NCI-H446 (cell line): ENCODE measurements at regions not wholly inside any gene's neighbourhood (a gene's known extent, or its start where the extent isn't known, plus 50 kb on each side); places are given as distances from the start of the nearest gene placed in this dataset.
"Not testable (repeated sequence)": the region's sequence is repeated elsewhere in the genome, so short reads cannot be mapped to it uniquely, and the experiment has no call there.

ENCODE experiments used
- DNase-seq, 2 experiments: peaks; one replicate each; lab custom pipeline; 2025; lab: John Stamatoyannopoulos, UW

GRCh38 chr3:107216711-107217110, 160.5 kb upstream of the CCDC54 start:
- DNase-seq, result no peak

DNA sequence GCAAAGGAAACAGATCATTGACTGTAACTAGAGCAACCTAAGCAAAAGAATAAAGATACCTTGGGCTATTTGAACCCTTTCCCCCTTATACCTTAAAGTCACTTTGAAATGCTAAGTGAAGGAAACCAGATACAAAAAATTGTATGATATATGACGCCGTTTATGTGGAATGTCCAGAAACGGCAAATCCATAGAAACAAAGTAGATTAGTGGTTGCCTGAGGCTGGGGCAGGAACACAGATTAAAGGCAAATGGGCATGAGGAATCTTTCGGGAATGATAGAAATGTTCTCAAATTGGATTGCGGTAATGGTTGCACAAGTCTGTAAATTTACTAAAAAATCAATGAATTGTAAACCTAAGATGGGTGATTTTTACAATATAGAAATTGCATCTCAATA, 160.1 kb upstream of the CCDC54 start:
- DNase-seq, result no peak

GRCh38 chr3:107218864-107219269, 158.4 kb upstream of the CCDC54 start:
- no peak for DNase-seq

DNA sequence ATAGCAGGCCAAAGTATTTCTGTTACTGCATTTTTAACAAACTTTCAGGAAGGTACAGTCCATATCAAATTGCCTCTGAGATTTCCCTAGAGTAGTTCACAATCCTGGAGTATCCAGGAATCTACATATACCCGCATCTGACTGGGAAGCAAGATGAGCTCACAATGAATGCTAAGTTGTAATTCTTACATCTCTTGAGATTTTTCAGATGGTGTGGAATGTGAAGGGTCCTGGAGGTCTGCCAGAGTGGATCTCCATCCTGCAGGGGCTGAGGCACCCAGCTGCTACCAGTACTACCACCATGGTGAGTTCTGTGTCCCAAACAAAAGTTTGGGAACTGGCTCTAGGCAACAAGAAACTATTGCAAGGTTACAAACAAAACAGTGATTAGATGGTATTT, 156.7 kb upstream of the CCDC54 start:
- DNase-seq, result no peak

GRCh38 chr3:107221856-107222255, 155.4 kb upstream of the CCDC54 start:
- no peak for DNase-seq

GRCh38 chr3:107222907-107223306, 154.3 kb upstream of the CCDC54 start:
- no peak for DNase-seq

DNA sequence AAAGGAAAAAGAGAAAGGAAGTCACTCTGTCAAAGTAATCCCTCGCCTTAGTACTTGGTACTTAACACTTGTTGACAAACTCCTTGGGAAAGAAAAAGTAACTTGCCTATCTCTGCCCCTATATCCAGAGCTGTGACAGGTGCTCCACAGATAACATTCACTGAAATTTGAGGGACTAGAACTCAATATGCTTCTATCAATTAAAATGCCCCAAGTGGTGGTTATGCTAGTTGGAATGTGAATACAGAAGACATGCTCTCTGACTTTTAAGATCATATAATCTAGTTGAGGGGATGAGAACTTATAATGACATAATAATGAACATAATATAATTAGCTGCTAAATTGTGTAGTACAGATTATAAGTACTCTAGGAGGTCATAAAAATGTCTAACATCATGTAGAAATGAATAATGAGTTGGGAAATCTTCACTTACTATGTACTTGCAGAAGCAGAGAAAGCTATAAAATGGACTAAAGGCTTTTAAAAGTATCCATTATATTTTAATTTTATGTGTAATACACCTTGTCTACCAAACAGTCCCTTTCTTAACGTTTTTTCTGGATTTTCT, 153.1 kb upstream of the CCDC54 start:
- no peak for DNase-seq

- DNase-seq, result no peak
These were observed 150.1 kb upstream of the CCDC54 start for GRCh38 chr3:107227091-107227490.

GRCh38 chr3:107233877-107234276, 143.4 kb upstream of the CCDC54 start:
- not testable (repeated sequence) for DNase-seq

GRCh38 chr3:107235193-107235927, 141.9 kb upstream of the CCDC54 start:
- DNase-seq, result no peak

GRCh38 chr3:107235928-107236315, 141.3 kb upstream of the CCDC54 start:
- DNase-seq, result peak; percentile 42 to 84

DNA sequence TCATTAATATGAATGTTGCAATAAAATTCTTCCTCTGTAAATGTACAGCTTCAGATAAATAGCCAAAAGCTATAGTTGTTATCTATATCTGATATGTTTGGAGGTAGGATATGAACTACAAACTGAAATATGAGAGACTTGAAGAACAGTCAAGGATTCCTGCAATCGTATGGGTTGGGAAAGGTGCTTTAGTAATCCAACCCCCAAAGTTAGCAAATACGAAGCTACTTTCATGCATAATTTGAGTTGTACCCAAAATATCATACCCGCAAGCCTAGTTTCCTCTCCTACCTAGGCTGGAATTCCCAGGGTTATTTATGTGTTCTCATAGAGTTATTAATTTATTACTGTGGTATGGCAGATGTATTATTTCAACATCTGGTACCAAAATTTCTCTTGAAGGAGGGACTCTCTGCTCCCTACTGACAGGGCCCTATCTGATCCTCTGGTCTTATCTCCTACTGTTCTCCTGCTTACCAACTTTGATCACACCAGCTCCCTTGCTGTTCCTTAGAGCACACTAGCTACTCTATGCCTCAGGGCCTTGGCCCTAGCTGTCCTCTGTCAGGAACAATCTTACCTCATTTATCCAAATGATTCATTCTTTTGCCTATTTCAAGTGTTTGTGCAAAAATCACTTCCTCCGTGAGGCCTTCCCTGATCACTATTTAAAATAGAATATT, 140.4 kb upstream of the CCDC54 start:
- DNase-seq, result no peak

DNA sequence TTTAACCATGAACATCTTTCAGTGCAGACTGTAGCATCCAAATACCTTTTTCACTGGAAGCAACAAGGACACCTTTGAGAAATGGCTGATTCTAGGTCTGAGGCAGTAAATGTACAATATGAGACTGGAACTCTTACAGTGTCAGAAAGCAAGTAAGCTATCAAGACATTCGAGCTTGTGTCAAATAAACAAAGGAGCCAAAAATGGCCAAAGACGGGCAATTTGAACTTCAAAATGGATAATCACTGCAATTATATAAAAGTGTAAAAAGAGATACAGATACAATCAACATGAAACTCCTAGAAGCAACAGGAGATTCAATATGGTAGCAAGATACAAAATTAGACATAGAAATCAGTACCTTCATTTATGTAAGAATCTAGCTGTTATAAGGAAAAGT, 138.5 kb upstream of the CCDC54 start:
- DNase-seq, result no peak

- no peak for DNase-seq
These were observed 137.5 kb upstream of the CCDC54 start for GRCh38 chr3:107239703-107240102.

DNA sequence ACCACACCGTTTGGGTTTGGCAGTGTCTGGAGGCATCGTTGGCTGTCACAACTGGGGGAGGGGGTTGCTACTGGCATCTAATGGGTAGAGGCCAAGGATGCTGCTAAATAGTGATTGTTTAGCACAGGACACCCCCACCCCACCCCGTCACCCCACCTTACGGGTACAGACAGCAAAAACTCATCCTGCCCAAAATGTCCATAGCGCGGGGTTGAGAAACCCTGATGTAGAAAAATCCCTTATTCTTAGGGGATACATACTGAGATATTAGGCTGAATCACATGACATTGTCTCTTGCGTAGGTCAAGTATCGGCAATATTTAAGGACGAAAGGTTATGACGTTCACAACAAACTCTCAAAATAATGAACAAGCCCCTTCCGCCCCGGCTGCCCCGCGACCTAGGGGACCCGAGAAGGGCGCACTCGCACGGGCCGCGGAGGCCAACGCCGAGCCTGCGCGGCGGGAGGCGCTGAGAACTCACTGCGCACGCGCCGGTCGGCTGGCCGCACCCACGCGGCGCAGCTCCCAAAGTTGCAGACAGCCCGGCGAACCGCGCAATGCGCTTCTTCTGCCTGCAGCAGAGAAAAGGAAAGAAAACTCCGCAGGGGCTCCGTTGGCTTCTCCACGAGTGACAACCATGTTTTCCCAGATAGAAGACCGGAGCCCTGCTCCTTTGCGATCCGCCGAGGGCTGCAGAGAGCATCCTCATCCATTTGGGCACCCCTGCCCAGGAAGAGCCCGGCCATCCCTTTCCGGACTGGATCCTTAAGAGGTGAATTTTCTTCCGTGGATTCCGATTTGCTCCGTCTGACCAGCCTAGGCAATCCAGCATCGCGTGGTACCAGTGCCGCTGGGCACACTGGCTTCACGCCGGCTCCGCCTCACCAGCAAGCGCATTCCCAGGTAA, 136.8 kb upstream of the CCDC54 start:
- peak in 1 of 2 experiments; percentile 86 for DNase-seq

DNA sequence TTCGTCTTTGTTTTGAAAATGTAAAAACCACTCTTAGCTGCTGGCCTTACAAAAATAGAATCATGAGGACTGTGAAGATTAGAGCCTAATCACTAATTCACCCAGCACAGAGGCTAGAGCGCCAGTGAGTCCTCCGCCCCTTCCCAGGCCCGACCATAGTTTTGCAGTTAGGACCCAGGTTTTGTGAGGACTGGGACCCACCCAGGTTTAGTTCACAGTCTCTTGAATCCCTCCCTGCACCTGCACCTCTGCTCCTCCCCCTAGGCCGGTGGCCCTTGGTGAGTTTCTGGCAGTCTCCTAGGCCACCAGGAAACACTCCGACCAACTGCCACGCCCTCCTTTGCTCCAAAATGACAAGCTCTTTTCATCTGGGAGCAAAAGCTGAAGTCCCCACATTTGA, 136.0 kb upstream of the CCDC54 start:
- DNase-seq, result no peak

DNA sequence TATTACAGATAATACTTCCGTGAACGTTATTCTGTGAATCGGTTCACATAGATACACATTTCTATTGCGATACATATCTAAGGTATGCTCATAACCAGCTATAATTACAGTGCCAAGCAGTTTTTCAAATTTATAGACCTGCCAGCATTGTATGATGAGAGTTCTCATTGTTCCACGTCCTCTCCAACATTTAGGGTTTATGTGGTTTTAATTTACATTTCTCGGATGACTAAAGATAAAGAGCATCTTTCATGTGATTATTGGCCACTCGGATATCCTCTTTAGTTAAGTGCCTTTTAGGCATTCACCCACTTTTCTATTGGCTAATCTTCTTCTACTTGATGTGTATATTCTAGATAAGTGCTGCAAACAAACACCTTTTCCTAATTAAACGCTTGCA, 134.7 kb upstream of the CCDC54 start:
- DNase-seq, result no peak

DNA sequence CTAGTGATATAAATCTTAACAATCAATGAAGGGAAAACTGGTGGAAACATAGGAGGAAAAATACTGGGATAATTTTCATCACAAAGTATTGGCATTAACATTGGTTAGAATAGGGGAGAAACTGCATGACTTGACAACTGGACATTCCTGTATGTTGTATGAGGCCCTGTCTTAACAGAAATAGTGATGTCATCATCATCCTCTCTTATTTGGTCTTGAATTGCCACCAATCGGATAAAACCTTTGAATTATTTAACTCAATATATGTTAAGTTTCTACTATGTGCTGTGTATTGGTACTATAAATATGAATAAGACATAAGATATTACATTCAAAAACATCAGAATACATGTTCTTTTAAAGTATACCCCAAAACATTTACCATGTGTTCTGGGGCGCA, 130.1 kb upstream of the CCDC54 start:
- DNase-seq, result no peak

- peak; percentile 14 to 71 for DNase-seq
These were observed 128.1 kb upstream of the CCDC54 start for GRCh38 chr3:107249132-107249531.

GRCh38 chr3:107250221-107250620, 127.0 kb upstream of the CCDC54 start:
- peak in 1 of 2 experiments; percentile 40 for DNase-seq

- DNase-seq, result peak; percentile 85 to 92
These were observed 125.4 kb upstream of the CCDC54 start for GRCh38 chr3:107251819-107252218.

- no peak for DNase-seq
These were observed 120.3 kb upstream of the CCDC54 start for GRCh38 chr3:107256963-107257362.
